ENCODE measurements at regions not wholly inside any gene's neighbourhood (a gene's known extent, or its start where the extent isn't known, plus 50 kb on each side); places are given as distances from the start of the nearest gene placed in this dataset.

DNA sequence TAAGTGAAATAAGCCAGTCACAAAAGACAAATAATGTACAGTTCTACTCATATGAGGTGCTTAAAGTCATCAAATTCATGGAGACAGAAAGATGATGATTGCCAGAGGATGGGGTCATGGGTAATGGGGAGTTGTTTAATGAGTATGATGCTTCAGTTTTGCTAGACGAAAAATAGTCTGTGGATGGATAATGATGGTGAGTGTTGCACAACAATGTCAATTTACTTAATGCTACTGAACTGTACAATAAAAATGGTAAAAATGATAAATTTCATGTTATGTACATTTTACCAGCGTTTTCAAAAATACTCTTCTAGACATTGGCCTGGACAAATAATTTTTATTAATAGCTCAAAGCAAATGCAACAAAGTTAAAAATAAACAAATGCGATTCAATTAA, 118.5 kb upstream of the KYNU start:
- H3K9me3 ChIP-seq = peaks cover 0 to 20% (median 16%) of the 10 kb centered on the region in 8 donors
- H3K4me3 ChIP-seq = no peak overlapping the region
- no peak for DNase-seq
- WGBS, 5 donors = 77 to 90% (median 84%) methylated on average over 3 of the region's 3 CpGs
- intact Hi-C loops (cut with DNase I; ENCODE audit: low total_unique reads) = no loop called here
- TF ChIP-seq POLR2AphosphoS5 (IDR thresholded peaks at IDR 0.05) (no peak), POLR2A (IDR thresholded peaks at IDR 0.05) (no peak)
- TF ChIP-seq, protein P1, sequence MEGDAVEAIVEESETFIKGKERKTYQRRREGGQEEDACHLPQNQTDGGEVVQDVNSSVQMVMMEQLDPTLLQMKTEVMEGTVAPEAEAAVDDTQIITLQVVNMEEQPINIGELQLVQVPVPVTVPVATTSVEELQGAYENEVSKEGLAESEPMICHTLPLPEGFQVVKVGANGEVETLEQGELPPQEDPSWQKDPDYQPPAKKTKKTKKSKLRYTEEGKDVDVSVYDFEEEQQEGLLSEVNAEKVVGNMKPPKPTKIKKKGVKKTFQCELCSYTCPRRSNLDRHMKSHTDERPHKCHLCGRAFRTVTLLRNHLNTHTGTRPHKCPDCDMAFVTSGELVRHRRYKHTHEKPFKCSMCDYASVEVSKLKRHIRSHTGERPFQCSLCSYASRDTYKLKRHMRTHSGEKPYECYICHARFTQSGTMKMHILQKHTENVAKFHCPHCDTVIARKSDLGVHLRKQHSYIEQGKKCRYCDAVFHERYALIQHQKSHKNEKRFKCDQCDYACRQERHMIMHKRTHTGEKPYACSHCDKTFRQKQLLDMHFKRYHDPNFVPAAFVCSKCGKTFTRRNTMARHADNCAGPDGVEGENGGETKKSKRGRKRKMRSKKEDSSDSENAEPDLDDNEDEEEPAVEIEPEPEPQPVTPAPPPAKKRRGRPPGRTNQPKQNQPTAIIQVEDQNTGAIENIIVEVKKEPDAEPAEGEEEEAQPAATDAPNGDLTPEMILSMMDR (IDR thresholded peaks at IDR 0.05 in 8 of 11, conservative IDR thresholded peaks at IDR 0.05 in 3 of 11) = no peak
- no peak overlapping the region for H3K27ac ChIP-seq
- no peaks in the 10 kb centered on the region for H3K4me1 ChIP-seq
- H3K36me3 ChIP-seq = no peaks in the 10 kb centered on the region
- no peaks in the 10 kb centered on the region for H3K27me3 ChIP-seq (replicated peaks in 1 of 7)

DNA sequence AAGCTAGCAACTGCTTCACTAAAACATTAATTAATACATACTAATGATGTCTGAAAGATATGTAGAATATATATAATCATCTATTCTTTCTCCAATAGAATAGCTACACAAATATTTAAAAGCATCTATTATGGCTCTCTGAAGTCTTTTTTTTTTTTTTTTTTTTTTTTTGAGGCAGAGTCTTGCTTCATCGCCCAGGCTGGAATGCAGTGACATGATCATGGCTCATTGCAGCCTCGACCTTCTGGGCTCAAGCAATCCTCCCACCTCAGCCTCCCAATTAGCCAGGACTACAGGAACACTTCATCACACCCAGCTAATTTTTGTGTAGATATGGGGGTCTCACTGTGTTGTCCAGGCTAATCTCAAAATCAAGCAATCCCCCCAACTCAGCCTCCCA, 120.4 kb upstream of the KYNU start:
- H3K27ac ChIP-seq = no peak overlapping the region
- no peaks in the 10 kb centered on the region for H3K4me1 ChIP-seq
- no peak for TF ChIP-seq POLR2AphosphoS5 (IDR thresholded peaks at IDR 0.05)
- TF ChIP-seq, protein P1 (IDR thresholded peaks at IDR 0.05 in 8 of 11, conservative IDR thresholded peaks at IDR 0.05 in 3 of 11) = no peak
- no peak for TF ChIP-seq POLR2A (IDR thresholded peaks at IDR 0.05)
- H3K4me3 ChIP-seq = no peak overlapping the region
- intact Hi-C loops (cut with DNase I; ENCODE audit: low total_unique reads) = no loop called here
- H3K9me3 ChIP-seq = peaks cover 0 to 6% (median 0%) of the 10 kb centered on the region in 8 donors
- WGBS, 5 donors = 36 to 80% (median 72%) methylated on average over 2 of the region's 2 CpGs
- H3K27me3 ChIP-seq (replicated peaks in 1 of 7) = no peaks in the 10 kb centered on the region
- no peak for DNase-seq
- H3K36me3 ChIP-seq = no peaks in the 10 kb centered on the region

DNA sequence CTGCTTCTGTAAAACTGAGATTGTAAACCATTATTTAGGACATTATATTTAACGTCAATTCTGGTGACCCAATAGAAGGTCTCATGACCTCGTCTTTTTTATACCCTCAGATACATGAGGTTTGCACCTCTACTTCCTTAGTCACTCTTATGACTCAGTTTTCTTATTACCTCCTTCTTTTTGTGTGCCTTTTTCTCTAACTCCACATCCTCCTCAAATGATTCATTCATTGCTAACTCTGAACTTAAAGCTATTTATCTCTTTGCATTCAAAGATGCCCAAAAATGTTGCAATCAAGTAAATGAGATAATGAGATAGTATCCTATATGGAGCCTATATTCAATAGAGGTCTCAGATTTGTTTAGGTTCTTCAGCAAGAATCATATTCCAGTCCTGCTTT, 121.0 kb upstream of the KYNU start:
- no peaks in the 10 kb centered on the region for H3K27me3 ChIP-seq (replicated peaks in 1 of 7)
- H3K36me3 ChIP-seq = no peaks in the 10 kb centered on the region
- H3K4me3 ChIP-seq = no peak overlapping the region
- H3K9me3 ChIP-seq = no peaks in the 10 kb centered on the region
- DNase-seq = no peak
- TF ChIP-seq POLR2AphosphoS5 (IDR thresholded peaks at IDR 0.05) = no peak
- TF ChIP-seq, protein P1 (IDR thresholded peaks at IDR 0.05 in 8 of 11, conservative IDR thresholded peaks at IDR 0.05 in 3 of 11) = no peak
- TF ChIP-seq POLR2A (IDR thresholded peaks at IDR 0.05) = no peak
- H3K4me1 ChIP-seq = no peaks in the 10 kb centered on the region
- WGBS, 5 donors = 75 to 87% (median 85%) methylated on average over 2 of the region's 2 CpGs
- H3K27ac ChIP-seq = no peak overlapping the region
- intact Hi-C loops (cut with DNase I; ENCODE audit: low total_unique reads) = no loop called here

DNA sequence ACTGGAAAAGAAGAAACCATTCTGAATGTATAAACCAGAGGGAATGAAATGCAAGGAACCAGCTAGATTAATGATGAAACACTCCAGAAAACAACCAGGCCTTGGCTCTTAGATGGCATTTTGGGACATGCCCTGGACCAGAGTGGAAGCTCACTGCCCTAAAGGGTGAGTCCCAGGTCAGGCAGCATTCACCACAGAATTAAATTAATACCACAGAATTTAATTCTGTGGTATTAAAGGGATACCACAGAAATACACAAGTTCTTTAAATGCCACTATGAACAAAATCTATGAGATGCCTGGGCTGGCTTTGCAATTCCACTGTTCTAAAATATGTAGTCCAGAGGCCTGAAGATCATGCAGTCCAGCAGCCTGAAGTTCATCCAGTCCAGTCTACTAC, 122.3 kb upstream of the KYNU start:
- no peaks in the 10 kb centered on the region for H3K4me1 ChIP-seq
- no peak overlapping the region for H3K4me3 ChIP-seq
- H3K36me3 ChIP-seq = no peaks in the 10 kb centered on the region
- H3K27ac ChIP-seq = no peak overlapping the region
- no peaks in the 10 kb centered on the region for H3K27me3 ChIP-seq (replicated peaks in 1 of 7)
- TF ChIP-seq, protein P1 (IDR thresholded peaks at IDR 0.05 in 8 of 11, conservative IDR thresholded peaks at IDR 0.05 in 3 of 11) = no peak
- TF ChIP-seq POLR2AphosphoS5 (IDR thresholded peaks at IDR 0.05) (no peak), POLR2A (IDR thresholded peaks at IDR 0.05) (no peak)
- intact Hi-C loops (cut with DNase I; ENCODE audit: low total_unique reads) = no loop called here
- no peak for DNase-seq
- no peaks in the 10 kb centered on the region for H3K9me3 ChIP-seq
